Activated gamma-delta T cell treated with Interleukin-2 at 50 U/mL for 16 hours (primary cell): ENCODE measurements at regions not wholly inside any gene's neighbourhood (a gene's known extent, or its start where the extent isn't known, plus 50 kb on each side); places are given as distances from the start of the nearest gene placed in this dataset.
"Not testable (repeated sequence)": the region's sequence is repeated elsewhere in the genome, so short reads cannot be mapped to it uniquely, and the experiment has no call there.

Experiments
- DNase-seq: peaks from one replicate; pipeline ENCODE4 v3.0.0-alpha.2; 2020

DNA sequence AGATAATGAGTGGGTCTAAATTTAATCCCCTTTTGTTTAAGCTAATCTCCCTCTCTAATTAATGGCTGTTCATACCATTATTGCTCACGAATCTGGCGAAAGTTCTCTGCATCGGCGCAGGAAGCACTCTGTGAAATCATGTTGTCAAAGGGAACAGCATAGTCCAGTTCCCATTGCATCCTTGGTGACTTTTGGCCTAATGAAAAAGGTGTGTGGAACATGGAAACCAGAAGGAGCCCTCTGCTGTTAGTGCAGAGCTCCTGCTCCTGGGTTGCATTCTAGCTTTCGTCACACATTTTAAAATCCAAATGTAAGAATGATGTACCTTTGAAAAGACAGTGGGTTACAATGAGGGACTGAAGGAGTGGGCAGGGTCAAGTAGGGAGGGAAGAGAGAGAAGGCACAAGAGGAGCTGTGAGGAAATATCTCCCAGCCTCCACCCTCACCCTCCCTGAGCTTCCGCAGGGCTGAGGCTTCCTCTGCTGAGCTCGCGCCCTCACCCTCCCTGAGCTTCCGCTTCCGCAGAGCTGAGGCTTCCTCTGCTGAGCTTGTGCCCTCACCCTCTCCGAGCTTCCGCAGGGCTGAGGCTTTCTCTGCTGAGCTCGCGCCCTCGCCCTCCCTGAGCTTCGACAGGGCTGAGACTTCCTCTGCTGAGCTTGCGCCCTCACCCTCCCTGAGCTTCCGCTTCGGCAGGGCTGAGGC, 754.3 kb upstream of the TPTE start:
- not testable (repeated sequence) for DNase-seq

DNA sequence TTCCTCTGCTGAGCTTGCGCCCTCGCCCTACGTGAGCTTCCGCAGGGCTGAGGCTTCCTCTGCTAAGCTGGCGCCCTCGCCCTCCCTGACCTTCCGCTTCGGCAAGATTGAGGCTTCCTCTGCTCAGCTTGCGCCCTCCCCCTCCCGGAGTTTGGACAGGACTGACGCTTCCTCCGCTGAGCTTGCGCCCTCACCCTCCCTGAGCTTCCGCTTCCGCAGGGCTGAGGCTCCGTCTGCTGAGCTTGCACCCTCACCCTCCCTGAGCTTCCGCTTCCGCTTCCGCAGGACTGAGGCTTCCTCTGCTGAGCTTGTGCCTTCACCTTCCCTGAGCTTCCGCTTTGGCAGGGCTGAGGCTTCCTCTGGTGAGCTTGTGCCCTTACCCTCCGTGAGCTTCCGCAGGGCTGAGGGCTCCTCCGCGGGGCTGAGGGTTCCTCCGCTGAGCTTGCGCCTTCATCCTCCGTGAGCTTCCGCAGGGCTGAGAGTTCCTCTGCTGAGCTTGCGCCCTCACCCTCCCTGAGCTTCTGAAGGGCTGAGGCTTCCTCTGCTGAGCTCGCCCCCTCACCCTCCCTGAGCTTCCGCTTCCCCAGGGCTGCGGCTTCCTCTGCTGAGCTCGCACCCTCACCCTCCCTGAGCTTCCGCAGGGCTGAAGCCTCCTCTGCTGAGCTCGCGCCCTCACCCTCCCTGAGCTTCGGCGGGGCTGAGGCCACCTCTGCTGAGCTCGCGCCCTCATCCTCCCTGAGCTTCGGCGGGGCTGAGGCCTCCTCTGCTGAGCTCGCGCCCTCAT, 753.6 kb upstream of the TPTE start:
- no peak for DNase-seq

DNA sequence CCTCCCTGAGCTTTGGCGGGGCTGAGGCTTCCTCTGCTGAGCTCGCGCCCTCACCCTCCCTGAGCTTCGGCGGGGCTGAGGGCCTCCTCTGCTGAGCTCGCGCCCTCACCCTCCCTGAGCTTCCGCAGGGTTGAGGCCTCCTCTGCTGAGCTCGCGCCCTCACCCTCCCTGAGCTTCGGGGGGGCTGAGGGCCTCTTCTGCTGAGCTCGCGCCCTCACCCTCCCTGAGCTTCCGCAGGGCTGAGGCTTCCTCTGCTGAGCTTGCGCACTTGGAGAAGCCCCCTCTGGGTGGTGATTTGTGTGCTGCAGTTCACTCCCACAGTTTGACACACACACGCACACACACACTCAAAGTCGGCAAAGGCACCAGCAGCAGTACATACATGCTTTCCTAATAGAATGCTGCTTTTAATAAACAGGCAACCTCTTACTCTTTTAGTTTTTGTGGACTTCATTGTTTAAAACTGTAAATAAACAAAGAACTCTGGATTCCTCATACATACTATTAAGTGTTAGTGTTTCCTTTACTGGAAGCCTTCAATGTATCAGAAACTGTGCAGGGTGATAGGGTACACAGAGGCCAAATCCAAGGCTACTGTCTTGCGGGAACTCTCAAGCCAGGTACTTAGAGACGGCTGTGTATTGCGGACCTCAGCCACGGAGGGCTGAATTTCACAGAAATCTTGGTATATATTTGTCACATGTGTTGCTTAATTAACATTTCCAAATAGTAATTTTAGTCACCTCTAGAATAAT, 752.8 kb upstream of the TPTE start:
- not testable (repeated sequence) for DNase-seq

DNA sequence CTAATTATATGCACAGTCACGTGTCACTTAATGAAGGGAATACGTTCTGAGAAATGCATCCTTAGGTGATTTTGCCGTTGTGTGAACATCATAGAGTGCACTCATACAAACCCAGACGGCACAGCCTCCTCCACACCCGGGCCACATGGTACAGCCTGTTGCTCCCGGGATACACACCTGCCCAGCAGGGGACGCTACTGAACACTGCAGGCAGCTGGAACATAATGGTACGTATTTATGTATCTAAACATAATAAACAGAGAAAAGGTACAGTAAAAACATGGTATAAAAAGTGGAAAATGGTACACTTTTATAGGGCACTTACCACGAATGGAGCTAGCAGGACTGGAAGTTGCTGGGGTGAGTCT, 752.3 kb upstream of the TPTE start:
- DNase-seq = not testable (repeated sequence)

DNA sequence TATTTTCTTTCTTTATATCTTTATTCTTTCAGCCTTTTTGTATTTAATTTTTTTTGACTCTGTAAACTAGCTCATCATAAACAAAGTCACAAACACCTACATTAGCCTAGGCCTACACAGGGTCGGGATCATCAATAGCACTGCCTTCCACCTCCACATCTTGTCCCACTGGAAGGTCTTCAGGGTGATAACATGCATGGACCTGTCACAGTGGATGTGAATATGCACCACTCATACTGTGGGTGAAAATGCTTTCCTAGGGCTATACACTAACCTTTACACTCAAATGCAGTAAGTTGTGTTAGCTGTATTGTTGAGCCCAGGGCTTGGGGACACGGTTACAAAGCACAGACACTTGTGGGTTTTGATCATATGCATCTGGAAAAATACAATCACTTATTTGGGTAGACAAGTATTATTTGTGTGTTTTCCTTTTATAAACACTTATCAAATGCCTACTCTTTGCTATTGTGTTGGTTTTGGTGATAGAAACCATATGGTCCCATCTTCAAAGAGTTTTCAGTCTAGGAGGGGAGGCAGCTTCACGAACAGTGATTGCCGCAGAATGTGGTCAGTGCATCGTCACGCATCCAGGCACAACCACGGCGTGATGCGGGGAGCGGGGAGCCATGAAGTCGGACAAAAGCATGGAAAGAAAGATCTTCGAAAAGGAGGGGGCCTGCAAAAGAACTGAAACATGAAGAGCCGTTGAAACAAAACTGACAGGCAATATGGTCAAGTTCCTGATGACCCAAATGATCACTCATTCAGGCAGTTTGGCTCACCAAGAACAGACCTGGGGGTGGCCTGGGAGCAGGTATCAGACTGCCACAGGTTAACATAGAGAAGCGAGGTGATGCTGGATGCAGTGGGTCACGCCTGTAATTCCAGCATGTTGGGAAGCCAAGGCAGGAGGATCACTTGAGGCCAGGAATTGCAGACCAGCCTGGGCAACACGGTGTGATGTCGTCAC, 751.4 kb upstream of the TPTE start:
- DNase-seq = not testable (repeated sequence)

DNA sequence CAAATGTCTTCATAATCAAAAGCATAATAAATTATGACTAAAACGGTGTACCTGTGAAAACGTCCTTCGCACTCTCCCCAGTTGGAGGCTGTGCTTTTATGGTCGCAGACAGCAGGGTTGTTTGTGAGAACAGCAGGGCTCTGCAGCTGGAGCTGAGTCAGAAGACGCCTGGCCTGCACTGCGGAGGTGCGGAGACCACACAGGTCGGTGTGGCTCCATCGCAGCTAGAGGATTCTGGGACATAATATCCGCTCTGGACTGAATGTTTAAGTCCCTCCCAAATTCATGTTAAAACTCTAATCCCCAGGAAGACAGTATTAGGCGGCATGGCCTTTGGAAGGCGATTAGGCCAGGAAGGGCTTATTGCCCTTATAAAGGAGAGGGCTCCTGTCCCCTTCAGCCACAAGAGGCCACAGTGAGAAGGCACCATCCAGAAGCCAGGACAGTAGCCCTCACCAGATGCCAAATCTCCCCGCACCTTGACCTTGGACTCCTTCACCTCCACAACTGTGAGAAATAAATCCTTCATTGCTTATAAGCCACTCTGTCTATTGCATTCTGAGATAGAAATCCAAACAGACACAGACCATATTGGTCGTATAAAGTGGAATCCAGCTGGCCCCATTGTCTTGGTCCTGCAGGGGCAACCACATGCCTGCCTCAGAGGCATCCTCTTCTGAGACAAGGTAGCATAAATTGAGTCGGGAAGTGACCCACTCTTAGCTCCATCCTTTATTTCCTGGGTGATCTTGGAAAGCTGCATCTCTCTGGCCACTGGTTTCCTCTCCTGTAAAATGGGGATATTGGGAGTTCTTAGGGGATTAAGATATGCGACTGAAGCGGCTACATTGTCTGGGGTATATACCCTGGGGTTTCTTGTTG, 749.7 kb upstream of the TPTE start:
- DNase-seq = not testable (repeated sequence)

DNA sequence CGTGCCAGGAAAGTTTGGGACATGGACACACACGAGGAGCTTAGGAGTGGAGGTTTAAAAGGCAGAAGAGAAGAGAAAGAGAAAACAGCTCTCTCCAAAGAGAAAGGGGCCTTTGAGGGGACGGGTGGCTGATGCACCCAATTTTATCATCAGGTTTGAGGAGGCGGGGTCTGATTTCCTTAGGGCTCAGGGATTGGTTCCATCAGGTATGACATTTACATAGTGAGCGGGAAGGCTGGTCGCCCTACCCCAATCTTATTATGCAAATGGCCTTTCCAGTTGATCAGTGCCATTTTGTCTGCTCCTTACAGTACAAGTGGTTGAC, 749.1 kb upstream of the TPTE start:
- DNase-seq = no peak

DNA sequence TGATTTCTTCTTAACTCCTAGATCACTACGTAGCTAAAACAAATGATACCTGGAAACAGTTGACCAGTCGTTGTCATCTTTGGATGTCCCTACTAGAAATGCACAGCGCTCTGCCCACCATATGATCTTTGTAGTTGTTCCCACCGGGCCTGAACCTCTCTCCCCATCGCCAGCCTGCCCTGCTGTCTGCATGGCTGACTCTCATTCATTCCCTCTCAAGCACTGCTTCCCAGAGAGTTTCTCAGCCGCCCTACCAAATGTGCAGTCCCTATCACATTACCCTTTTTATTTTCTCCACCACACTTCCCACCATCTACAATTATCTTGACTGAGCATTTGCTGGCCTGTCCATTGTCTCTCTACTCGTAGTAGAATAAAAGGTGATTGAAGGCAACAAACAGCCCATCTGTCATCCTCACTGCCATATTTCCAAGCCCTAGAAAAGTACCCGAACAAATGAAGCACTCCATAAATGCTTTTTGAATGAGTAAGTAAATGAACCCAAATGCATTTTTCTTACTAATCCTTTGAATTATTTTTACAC, 748.4 kb upstream of the TPTE start:
- not testable (repeated sequence) for DNase-seq

DNA sequence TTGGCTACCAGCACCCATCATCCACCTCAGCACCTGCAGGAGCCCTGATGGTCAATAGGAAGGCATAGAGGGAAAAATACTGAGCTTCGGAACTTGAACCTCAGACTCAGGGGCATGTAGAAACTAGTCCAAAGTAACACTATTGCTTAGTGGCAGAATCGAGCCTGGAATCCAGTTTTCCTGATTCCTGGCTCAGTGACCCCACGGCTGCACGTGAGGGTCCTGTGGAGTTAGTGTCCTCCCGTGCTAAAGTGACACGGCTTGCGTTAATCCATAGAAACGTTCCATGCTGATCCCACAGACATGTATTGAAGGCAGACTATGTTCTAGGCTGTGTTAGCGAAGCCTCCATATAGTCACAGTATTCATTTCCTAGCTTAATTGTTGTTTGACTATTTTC, 747.0 kb upstream of the TPTE start:
- no peak for DNase-seq

DNA sequence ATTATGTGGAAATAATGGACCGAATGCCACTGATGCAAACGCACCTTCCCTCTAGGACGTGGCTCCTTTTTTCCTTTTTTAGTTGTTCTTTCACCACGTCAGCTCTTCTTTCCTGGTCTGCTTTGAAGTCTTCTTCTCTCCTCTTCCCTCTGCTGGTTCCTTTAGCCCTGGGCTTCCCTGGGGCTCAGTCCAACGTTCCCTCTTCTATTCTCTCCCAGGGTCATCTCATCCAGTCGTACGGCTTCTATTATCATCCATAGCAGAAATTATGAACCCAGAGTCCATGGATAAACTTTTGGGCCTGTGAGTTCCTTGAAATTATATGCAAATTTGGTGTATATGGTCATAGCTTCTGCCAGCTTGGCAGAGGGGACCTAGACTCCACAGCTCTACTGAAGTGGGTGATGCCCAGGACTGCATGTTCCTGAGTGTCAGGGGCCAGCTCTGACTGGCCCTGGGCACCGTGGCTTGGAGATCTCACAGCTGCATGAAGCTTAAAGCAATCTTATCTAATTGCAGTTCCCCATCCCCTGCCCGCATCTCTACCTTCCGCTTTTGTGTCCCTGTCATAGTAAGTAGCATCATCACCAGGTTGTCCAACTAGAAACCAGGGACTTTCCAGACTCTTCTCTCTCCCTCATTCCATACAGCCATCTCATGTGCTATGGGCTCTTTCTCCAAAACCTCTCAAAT, 746.3 kb upstream of the TPTE start:
- DNase-seq = not testable (repeated sequence)

DNA sequence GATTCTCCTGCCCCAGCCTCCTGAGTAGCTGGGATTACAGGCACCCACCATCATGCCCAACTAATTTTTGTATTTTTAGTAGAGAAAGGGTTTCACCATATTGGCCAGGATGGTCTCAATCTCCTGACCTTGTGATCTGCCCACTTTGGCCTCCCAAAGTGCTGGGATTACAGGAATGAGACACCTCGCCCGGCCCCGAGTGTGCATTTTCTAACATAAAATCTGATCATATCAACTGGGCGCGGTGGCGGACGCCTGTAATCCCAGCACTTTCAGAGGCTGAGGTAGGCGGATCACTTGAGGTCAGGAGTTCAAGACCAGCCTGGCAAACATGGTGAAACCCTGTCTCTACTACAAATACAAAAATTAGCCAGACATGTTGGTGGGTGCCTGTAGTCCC, 745.5 kb upstream of the TPTE start:
- not testable (repeated sequence) for DNase-seq

DNA sequence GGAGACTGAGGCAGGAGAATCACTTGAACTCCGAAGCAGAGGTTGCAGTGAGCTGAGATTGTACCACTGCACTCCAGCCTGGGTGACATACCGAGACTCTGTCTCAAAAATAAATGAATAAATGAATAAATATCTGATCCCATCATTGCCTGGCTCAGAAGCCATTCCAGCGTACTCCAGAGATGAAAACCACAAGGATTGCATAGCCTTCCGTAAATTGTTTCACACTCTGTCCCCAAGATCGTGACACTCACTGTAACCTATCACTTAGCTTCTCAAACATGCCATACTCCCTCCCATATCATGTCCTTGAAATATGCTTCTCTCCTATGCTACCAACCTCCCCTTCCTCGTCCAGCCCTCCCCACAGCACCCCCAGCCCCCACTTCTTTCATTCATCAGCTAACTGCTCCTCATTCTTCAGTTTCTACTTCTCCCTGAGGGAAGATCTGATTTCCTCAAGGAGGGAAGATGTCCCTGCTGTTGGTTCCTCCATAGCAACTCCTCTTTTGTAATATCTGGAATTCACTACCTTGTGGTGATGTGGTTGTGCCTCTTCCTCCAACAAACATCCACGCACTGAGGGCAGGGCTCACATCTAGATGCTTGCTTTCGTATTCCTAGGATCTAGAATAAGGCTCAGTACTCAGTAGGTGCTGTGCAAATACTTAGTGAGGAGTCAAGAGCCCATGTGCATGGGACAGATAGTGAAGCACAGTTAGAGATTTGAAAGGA, 744.9 kb upstream of the TPTE start:
- DNase-seq = not testable (repeated sequence)

DNA sequence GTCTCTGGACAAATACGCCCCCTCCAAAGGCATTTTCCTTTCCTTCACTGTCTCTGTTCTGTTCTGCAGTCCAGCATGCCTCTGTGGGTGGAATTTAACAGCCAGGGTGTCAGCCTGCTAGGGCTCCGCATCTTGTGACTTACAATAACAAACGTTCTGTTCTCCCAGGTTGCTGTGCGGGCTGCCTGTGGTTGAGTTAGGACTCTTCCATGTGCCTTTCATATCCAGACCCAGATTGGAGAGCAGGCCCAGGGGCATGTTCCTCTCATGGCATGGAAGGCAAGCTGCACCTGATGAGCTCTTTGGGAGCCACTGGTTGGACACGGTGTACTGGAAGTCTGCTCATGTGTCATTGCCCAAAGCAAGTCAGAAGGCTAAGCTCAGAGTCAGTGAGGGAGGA, 742.8 kb upstream of the TPTE start:
- not testable (repeated sequence) for DNase-seq

DNA sequence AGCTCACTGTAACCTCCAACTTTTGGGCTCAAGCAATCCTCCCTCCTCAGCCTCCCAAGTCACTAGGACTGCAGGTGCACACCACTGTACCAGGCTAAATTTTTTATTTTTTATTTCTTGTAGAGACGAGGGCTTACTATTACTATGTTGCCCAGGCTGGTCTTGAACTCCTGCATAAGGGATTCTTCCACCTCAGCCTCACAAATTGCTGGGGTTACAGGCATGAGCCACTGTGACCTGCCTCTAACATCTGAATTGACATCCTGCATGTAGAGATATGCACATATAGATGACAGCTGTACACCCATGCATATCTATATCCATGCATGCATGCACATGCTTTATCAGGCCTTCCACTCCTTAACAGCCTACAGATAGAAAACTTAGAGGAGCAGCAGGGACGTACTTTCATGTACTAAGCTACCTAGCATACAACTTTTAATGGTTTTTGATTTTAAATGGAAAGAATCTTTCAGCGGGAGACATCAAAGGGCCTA, 740.9 kb upstream of the TPTE start:
- no peak for DNase-seq

DNA sequence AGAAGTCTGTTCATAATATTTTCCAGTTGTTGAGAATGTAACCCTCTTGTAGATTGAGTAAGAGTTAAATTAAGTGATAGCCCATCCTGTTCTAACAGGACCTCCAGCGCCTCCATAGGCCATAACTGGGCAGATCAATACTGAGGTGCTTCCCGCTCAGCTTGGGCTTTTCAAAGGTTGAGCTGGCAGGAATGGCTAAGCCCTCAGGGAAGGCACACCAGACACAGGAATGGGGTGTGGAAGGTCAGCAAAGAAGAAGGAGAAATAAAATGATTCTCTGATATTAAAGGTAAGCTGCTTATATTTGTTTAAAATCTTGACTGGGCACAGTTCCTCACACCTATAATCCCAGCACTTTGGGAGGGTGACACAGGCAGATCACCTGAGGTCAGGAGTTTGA, 737.8 kb upstream of the TPTE start:
- not testable (repeated sequence) for DNase-seq

DNA sequence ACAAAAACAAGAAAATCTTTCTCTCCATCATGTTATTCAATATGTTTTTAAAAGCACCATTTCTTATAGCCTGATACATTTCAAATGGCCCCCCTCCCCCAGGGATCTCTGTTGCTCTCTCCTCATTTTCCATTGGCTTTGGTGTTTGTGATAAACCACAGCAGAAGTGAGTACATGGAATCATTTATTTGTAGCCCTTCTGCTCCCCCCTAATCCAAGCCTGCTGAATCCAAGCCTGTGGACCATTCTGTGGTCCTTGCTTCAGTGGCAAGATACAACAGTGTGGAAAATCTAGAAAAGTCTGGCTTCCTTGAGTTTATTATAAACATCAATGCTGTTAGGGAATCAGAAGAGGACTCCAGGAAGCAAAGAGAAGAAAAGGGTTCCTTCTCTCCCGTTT, 737.2 kb upstream of the TPTE start:
- DNase-seq = not testable (repeated sequence)

DNA sequence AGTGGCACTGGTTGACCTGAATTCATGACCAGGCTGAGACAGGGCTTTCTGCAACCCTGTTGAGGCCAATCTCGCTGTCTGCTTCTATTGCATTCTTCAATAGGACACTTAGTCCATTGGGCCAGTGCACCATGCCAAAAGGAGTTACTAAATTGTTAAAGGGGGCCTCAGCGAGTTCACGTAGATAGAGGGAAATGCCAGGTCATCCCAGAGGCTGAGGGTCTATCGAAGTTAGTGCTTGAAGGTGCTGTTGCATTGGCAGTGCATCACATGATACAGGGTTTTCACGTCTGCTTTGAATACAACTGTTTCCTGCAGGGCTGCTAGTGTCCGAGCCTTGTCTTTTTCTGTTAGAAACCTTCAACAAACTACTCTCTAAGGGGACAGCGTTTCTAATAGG, 735.3 kb upstream of the TPTE start:
- DNase-seq = not testable (repeated sequence)

DNA sequence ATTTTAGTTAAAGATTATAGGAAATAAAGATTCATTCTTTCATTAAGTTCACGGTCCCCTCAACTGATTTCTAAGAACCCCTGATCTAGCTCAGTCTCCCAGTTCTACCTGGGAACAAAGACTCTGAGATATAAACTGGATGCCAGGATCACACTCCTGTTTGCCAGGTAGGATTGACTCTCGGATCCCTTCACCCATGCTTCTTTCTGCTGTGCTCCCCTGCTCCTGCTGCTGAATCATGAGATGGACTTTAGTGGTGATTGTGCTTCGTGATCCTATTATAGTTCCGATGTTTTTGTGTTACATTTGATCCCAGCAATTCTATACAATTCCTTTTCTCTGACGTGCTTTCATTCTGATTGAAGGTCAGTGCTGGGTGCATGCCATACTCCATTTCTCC, 733.1 kb upstream of the TPTE start:
- DNase-seq = not testable (repeated sequence)

DNA sequence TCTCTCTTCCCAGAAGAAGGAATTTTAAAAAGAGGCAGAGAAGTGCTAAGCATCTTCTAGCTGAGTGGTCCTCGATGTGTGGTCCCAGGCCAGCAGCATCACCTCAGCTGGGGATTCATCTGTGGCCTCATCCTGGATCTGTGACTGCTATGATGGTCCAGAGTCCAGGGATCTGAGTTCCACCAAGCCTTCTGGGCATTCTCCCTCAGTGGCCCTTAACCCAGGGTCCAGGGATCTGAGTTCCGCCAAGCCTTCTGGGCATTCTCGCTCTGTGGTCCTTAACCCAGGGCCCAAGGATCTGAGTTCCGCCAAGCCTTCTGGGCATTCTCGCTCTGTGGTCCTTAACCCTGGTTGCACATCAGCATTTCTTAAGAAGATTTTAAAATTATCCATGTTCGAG, 731.0 kb upstream of the TPTE start:
- DNase-seq = not testable (repeated sequence)

DNA sequence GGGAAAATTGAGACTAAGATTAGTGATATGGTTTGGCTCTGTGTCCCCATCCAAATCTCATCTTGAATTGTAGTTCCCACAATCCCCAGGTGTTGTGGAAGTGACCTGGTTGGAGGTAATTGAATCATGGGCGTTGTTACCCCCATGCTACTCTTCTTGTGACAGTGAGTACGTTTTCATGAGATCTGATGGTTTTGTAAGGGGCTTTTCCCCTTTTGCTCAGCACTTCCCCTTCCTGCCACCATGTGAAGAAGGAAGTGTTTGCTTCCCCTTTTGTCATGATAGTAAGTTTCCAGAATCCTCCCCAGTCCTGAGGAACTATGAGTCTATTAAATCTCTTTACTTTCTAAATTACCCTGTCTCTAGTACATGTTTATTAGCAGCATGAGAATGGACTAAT, 729.9 kb upstream of the TPTE start:
- DNase-seq = not testable (repeated sequence)
